ENCODE measurements at regions not wholly inside any gene's neighbourhood (a gene's known extent, or its start where the extent isn't known, plus 50 kb on each side); places are given as distances from the start of the nearest gene placed in this dataset.

- TF ChIP-seq CTCF (IDR thresholded peaks at IDR 0.05): no peak
- TF ChIP-seq EZH2 (IDR thresholded peaks at IDR 0.05; ENCODE audit: borderline replicate concordance, insufficient read depth, low read depth, low read length, poor library complexity, severe bottlenecking): no peak
Observed at GRCh38 chr17:55561316-55561972, 50.2 kb upstream of the SMIM36 start.
